ENCODE measurements at regions not wholly inside any gene's neighbourhood (a gene's known extent, or its start where the extent isn't known, plus 50 kb on each side); places are given as distances from the start of the nearest gene placed in this dataset.

DNA sequence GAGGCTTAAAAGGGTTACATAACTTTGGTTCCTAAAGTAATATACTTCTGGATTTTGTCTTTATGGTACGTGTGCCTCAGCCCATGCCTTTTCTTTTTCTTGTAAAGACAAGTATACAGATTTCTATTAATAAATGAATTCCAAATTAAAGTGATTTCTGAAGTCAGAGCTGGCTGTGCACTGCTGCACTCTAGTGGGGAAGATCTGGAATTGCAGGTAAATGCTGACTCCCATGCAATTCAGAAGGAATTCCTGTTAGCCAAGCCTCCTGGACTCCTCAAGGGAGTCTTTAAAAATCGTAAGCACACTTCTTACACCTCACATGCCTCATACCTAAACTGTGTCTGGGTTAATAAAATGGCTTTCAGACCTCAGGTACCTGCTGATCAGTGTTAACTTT lies 118.4 kb upstream of the SLC7A1 start:
- DNase-seq (ENCODE audit: low spot score in 2 of 2): peak in 1 of 2 donors; percentile 10
- Mint-ChIP-seq H3K36me3 (no peaks in the 10 kb centered on the region), H3K27ac (no peak overlapping the region), H3K9me3 (no peaks in the 10 kb centered on the region)
- no peak for ATAC-seq

DNA sequence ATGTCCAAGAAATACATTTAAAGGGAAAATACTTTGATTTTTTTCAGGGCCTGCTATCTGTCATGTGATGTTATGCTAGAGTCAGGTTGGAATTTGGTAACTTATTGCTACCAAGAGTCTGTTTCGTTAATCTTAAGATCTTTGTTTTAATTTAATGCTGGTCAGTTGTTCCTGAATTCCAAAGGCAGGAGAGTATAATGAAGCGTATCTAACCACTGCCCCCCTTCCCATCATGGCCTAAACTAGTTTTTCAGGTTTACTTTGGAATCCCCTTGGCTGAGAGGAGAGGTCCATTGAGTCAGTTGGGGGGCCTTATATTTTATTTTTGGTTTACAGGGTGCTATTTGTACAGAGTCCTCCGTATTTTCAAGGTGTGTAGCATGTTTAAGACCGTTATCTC lies 116.3 kb upstream of the SLC7A1 start:
- no peak for ATAC-seq
- no peaks in the 10 kb centered on the region for H3K36me3 Mint-ChIP-seq

DNA sequence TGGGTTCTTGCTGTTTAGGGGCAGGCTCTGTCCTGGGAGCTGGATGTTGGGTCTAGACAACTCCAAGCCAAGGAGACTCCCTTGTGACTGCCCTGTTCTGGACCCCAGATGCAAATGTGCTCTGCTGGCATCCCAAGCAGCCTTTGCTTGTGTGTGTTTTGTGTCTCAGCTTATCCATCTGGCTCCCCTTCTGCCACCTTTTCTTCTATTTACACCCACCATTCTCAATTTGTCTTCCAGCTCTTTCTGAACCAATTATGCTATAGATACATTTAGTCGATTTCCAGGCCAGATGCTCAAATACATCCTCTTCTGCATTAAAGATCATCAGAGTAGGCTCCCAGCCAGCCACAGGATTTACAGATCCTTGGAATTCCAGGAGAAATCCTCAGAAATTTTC lies 115.0 kb upstream of the SLC7A1 start:
- H3K9me3 Mint-ChIP-seq: no peaks in the 10 kb centered on the region
- no peak for ATAC-seq
- H3K36me3 Mint-ChIP-seq: no peaks in the 10 kb centered on the region
- H3K27ac Mint-ChIP-seq: no peak overlapping the region
- DNase-seq (ENCODE audit: low spot score in 2 of 2): no peak

More for the DNA sequence above, 116.3 kb upstream of the SLC7A1 start:
- no peak for DNase-seq (ENCODE audit: low spot score in 2 of 2)
- no peaks in the 10 kb centered on the region for H3K9me3 Mint-ChIP-seq
- H3K27ac Mint-ChIP-seq: no peak overlapping the region

DNA sequence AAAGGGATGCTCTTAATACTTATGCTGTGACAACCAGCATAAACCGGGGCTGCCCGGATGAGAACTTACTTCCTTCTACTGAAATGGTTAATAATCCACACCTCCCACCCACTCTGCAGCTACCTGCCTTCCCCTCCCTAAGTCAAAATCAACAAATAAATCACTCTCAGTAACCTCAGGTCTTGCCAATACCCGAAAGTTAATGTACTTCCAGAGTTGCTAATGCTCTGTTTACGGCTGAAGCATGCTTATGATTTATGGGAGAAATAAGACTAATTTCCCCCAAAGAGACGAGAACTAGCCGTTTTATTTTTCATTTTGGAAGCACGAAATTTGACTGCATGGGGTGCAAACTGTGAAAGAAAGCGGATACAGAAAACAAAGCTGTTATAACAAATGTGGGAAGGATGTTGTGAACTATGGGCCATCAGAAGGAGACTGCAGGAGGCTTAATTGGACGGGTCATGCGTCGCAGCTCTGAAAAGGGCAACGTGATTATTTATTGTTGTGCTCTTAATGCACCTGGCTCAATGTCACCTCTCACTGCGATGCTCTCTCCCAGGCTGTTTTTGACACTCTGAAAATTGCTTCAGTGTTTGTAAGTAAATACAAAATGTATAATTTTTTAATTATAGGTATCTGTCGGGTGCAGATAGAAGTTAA lies 114.0 kb upstream of the SLC7A1 start:
- Mint-ChIP-seq H3K27ac (no peak overlapping the region), H3K36me3 (no peaks in the 10 kb centered on the region), H3K9me3 (no peaks in the 10 kb centered on the region)
- DNase-seq (ENCODE audit: low spot score in 2 of 2): no peak
- ATAC-seq: no peak

DNA sequence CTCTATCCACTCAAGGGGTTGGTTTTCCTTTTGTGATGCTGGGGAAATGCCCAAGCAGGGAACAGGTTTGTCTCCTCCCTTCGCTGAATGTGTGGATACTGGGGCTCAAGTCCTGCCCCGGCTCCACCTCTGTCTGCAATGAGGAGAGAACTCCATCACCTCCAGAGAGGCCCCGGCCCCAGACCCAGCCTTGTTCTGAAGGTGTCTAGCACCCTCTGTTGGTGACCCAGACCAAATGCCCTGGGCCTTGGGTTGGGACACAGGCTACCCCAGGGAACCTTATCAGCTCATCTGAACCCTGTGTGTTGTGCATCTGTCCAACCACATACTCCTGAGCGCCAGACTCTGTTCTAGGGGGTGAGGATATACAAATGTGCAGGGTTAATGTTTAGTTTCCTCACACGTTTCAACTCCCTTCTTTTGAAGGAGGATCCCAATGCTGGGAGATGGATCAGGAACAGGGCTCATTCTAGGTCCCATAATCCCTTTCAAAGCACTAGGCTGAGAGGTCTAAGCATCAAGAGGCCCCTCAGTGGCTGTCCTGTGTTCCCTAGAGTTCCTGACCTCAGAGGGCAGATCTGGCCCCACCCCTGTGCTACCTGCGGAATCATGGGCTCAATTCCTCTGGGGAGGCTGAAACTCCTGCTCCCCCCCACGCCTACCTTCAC lies 112.5 kb upstream of the SLC7A1 start:
- Mint-ChIP-seq H3K27ac (peak overlapping the region in 1 of 2 donors; percentile 26), H3K36me3 (no peaks in the 10 kb centered on the region), H3K9me3 (no peaks in the 10 kb centered on the region)
- peak in 1 of 2 donors; percentile 64 for DNase-seq (ENCODE audit: low spot score in 2 of 2)
- peak; percentile 78 to 96 for ATAC-seq

DNA sequence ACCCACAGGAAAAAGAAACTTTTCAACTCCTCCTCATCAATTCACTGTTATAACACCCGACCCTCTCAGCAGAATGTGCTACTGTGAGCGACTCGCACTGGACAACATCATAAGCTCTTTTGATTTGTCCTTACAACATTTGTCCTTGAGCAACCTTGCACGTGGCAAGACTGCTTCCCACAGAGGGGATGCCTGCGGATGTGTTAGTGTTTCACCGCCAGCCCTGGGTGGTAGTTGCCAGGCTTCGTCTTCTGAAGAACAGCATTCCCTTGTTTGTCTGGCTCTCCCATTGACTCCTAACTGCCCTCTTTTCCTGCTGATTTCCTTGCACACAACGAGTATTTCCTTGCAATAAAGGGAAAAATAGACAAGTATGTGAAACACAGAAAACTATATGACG lies 111.4 kb upstream of the SLC7A1 start:
- no peak overlapping the region for H3K27ac Mint-ChIP-seq
- DNase-seq (ENCODE audit: low spot score in 2 of 2) (no peak), ATAC-seq (no peak)
- no peaks in the 10 kb centered on the region for H3K9me3 Mint-ChIP-seq
- no peaks in the 10 kb centered on the region for H3K36me3 Mint-ChIP-seq

DNA sequence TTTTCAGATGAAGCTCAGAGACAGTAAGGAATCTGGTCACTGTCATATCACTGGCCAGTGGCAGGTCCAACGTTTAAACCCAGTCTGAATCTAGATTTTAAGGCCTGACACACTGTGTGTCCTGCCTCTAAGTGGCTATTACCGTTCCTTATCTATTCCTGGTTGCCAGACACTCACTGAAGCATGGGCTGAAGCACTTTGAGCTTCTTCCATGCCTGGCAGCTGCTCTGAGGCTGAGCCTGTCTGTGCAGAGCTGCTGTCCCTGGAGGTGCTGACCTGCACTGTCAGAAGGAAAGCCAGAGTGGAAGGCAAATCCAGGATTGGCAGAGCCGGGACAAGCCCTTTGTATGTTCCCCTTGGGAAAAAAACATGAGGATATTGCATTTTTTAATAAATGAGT lies 109.2 kb upstream of the SLC7A1 start:
- no peaks in the 10 kb centered on the region for H3K9me3 Mint-ChIP-seq
- DNase-seq (ENCODE audit: low spot score in 2 of 2) (no peak), ATAC-seq (no peak)
- no peak overlapping the region for H3K27ac Mint-ChIP-seq
- no peaks in the 10 kb centered on the region for H3K36me3 Mint-ChIP-seq

DNA sequence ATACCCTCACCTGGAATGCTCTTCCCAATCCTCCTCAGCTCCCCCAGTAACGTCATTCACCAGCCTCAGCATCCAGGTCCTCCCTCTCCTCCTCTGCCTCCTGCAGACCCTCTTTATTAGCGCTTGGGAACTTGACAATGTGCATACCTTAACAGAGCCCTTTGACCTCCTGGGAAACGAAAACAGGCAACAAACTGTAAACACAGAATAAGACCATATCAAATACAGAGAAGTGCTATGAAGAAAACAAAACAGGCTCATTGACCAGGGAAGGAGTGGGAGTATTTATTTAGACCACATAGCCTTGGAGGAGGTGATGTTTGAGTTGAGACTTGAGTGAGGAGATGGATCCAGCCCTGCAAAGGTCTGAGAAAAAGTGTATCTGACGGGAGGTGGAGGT lies 107.9 kb upstream of the SLC7A1 start:
- H3K27ac Mint-ChIP-seq: no peak overlapping the region
- no peaks in the 10 kb centered on the region for H3K36me3 Mint-ChIP-seq
- no peak for ATAC-seq
- DNase-seq (ENCODE audit: low spot score in 2 of 2): no peak
- no peaks in the 10 kb centered on the region for H3K9me3 Mint-ChIP-seq

DNA sequence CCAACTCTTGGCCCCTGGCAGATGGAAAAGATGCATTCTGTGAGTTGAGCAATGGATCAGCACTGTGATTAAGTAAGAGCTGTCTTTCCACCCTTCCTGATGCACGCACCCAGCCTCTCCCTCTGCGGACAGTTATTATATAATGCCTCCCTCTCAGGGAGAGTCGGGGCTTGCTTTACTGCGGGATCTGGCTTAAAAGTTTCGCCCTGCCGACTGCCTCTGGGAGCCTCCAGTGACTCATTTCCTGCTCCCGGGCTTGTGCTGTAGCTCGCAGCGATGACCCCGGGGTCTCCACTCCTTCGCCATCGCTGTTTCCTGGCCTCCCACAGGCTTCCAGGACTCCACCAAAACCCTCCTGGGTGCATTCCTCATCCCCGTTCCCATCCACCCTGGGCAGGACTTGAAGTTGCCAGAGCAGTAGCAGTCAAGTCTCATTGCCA lies 107.4 kb upstream of the SLC7A1 start:
- Mint-ChIP-seq H3K36me3 (no peaks in the 10 kb centered on the region), H3K9me3 (no peaks in the 10 kb centered on the region), H3K27ac (no peak overlapping the region)
- no peak for ATAC-seq
- no peak for DNase-seq (ENCODE audit: low spot score in 2 of 2)

DNA sequence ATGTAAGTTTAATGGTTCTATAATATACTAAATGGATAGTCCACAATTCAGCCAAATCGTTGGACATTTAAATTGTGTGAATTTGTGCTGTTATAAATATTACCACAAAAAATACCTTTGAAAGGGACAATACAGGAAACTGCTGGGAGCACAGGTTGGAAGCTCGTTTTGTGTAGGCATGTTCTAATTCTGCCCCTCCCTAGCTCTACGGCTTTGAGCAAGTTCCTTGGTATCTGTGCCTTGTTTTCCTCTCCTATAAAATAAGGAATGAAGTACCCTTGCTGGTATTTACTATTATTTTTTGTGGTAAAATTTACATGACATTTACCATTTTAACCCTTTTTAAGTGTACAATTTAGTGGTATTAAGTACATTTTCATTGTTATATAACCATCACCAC lies 102.6 kb upstream of the SLC7A1 start:
- H3K9me3 Mint-ChIP-seq: no peaks in the 10 kb centered on the region
- DNase-seq (ENCODE audit: low spot score in 2 of 2) (no peak), ATAC-seq (no peak)
- no peak overlapping the region for H3K27ac Mint-ChIP-seq
- no peaks in the 10 kb centered on the region for H3K36me3 Mint-ChIP-seq

DNA sequence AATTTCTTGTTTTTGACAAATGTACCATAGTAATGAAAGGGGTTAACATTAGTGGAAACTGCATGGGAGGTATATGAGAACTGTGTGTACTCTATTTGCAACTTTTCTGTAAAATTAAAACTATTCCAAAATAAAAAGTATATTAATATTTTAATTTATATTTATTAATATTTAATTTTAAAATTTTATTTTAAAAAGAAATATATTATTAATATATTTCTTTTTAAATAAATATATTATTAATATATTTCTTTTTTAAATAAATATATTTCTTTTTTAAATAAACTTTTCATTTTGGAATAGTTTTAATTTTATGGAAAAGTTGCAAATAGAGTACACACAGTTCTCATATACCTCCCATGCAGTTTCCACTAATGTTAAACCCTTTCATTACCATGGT lies 101.1 kb upstream of the SLC7A1 start:
- Mint-ChIP-seq H3K27ac (no peak overlapping the region), H3K36me3 (no peaks in the 10 kb centered on the region), H3K9me3 (no peaks in the 10 kb centered on the region)
- DNase-seq (ENCODE audit: low spot score in 2 of 2): no peak
- no peak for ATAC-seq

DNA sequence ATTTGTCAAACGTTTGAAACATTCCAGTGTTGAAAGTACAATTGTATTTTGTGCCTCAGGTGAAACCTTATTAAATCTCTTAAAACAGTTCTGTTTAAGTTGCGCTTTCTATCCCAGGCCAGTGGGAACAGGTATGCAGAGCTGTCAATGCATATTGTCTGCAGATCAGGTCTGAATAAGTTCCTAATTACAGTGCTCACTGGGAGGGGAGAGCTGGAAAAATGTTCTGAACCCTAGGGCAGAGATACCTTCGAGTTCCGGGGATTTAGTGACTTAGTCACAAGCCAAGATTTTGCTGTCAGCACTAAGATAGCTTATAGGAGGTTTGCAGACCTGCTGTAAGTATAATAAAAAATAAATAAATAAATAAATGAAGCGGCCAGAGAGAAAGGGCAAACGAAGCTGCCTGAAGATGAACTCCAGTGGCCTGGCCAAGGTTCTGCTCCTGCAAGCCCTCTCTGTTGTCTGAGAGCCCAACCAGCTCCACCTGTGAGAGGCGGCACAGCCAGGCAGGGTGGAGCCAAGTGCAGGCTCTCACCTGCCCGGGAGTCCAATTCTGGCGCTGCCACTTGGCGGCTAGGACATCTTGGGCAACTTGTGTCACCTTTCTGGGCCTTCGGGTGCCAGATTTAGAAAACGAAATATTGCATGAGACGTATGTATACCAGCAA lies 97.9 kb upstream of the SLC7A1 start:
- H3K9me3 Mint-ChIP-seq: no peaks in the 10 kb centered on the region
- no peaks in the 10 kb centered on the region for H3K36me3 Mint-ChIP-seq
- H3K27ac Mint-ChIP-seq: no peak overlapping the region
- no peak for ATAC-seq
- DNase-seq (ENCODE audit: low spot score in 2 of 2): no peak

DNA sequence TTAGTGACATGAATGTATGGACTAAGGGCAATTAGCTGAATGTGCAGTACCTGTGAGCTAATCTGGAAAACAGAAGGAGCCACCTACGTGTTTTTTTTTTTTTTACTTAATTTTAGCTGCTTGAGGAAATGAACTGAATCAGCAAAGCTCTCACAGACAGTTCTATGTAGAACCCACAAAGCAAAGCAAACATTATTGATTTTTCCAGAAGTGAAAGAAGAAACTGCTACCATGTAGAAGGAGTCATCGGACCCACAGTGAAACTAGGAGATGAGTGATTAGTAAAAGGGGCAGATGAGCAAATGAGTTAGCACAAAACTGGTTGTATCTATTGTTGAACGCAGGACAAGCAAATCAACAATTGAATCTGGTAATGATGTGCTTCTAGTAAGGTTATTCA lies 94.1 kb upstream of the SLC7A1 start:
- peak in 1 of 2 donors; percentile 54 for ATAC-seq

DNA sequence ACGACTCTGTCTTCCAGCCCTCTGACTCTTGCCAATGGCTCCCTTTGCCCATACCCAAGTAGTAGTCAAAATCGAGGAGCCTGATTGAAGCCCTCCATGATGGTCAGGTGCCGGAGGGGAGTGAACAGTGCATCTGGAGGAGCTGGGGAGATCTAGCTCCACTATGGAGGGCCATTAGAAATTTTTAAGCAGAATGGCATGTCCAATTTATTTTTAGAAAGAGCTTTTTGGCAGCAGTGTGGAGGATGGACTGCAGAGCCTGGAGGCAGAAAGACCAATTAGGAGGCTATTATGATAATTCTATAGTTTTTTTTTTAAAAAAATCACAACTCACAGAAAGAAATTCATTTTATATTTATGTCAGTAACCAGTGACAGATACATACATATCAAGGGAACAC lies 92.7 kb upstream of the SLC7A1 start:
- DNase-seq (ENCODE audit: low spot score in 2 of 2) (no peak), ATAC-seq (no peak)
- no peaks in the 10 kb centered on the region for H3K36me3 Mint-ChIP-seq
- H3K9me3 Mint-ChIP-seq: no peaks in the 10 kb centered on the region
- H3K27ac Mint-ChIP-seq: no peak overlapping the region

More for the DNA sequence above, 94.1 kb upstream of the SLC7A1 start:
- Mint-ChIP-seq H3K36me3 (no peaks in the 10 kb centered on the region), H3K27ac (no peak overlapping the region), H3K9me3 (no peaks in the 10 kb centered on the region)
- no peak for DNase-seq (ENCODE audit: low spot score in 2 of 2)

DNA sequence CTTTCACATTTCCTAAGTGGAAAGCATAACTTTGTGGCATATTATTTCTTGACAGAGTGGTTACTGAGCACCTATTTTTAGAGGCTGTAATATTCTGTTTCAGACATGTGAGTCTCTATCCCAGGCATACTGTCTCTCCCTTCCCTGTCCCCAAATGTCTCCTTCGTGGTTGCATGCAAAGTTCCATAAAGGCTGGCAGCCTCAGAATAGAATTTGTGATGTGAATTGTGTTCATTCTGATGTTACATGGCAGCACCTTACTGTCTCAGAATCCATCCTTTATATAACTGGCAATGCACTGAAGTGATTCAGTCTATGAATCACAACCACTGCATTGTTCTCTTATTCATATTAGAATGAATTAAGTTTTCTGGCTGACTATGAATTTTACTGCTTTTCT lies 89.0 kb upstream of the SLC7A1 start:
- no peak for DNase-seq (ENCODE audit: low spot score in 2 of 2)

DNA sequence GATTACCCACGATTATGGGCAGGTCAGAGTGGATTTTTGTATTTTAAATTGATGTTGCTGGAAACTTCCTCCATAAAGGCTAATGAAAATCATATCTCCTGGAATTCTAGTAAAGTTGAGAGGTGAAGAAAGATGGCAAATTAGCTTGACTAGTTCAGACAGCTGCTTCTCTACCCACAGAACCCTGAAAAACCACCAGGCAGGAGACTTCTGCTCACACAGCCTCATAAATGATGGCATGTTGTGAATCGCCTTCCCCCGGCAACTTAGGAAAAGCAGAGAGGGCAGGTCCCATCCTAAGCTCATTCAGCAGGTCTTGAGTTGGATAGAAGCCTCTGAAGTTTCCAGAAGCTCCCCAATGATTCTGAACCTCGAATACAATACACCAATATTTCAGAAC lies 87.6 kb upstream of the SLC7A1 start:
- H3K27ac Mint-ChIP-seq: no peak overlapping the region
- ATAC-seq (no peak), DNase-seq (ENCODE audit: low spot score in 2 of 2) (no peak)
- no peaks in the 10 kb centered on the region for H3K9me3 Mint-ChIP-seq
- H3K36me3 Mint-ChIP-seq: no peaks in the 10 kb centered on the region

More for the DNA sequence above, 89.0 kb upstream of the SLC7A1 start:
- no peak overlapping the region for H3K27ac Mint-ChIP-seq
- no peaks in the 10 kb centered on the region for H3K36me3 Mint-ChIP-seq
- H3K9me3 Mint-ChIP-seq: no peaks in the 10 kb centered on the region
- no peak for ATAC-seq

DNA sequence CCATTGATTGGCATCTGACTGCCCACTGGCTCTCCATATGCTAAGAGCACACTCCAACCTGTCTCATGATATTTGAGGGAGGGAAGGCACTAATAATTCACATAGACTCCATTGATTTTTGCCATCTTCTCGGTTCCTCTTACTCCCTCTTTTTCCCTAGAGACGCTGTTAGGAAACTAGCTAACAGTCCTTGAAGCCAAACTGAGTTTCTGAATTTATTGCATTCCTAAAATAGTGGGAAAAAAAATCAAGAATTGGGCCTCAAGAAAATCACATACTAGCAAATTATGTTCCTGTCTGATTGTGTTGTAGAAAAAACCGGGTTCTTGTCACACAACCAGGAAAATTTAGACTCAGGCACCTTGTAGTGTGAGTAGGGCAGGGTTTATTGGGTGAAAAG lies 86.4 kb upstream of the SLC7A1 start:
- no peaks in the 10 kb centered on the region for H3K9me3 Mint-ChIP-seq
- no peaks in the 10 kb centered on the region for H3K36me3 Mint-ChIP-seq
- H3K27ac Mint-ChIP-seq: no peak overlapping the region
- no peak for DNase-seq (ENCODE audit: low spot score in 2 of 2)
- no peak for ATAC-seq
